GM21786 (cell line): ENCODE measurements at regions not wholly inside any gene's neighbourhood (a gene's known extent, or its start where the extent isn't known, plus 50 kb on each side); places are given as distances from the start of the nearest gene placed in this dataset.

Experiments
- ATAC-seq: cut with Tn5 transposase; IDR thresholded peaks from one replicate; pipeline ENCODE4 v1.9.1; 2021; ENCODE audit not compliant: unreplicated experiment

DNA sequence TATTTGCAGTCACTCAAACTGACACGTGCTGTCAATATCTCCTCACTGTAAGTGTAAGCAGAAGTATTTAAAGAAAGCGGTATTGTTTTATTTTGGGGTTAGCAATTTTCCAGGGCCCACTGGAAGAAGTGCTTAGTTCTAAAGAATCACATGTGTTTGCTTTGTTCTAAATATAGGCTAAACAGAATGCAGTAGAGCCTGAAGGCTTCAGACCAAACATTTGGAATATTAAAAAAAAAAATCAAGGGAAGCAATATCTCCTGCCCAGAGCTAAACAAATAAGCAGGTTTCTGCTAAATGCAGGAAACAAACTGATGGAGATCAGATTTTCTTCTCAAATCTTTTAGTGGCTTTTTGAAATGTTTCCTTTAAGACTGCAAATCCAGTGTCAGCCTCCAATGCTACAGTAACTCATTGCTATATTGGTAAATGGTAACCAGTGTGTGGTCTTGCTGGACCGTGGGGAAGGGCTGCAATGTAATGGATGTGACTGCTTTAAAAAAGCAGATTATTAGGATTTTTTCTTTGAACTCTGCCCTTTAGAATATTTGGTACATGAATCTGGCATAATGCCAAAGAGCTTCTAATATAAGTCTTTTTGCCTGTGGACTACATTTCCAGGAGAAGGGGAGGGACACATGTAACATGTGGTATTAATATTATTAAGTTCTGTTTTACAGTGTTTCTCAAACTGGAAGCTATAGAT lies 317.1 kb upstream of the FERMT1 start:
- no peak for ATAC-seq

- no peak for ATAC-seq
These were observed 311.3 kb upstream of the FERMT1 start for GRCh38 chr20:6434131-6434530.

GRCh38 chr20:6430381-6430780 lies 307.6 kb upstream of the FERMT1 start:
- no peak for ATAC-seq

GRCh38 chr20:6426287-6426891 lies 303.6 kb upstream of the FERMT1 start:
- ATAC-seq, result no peak

GRCh38 chr20:6421321-6422248 lies 298.8 kb upstream of the FERMT1 start:
- no peak for ATAC-seq

- no peak for ATAC-seq
These were observed 297.5 kb upstream of the FERMT1 start for GRCh38 chr20:6420336-6420735.

DNA sequence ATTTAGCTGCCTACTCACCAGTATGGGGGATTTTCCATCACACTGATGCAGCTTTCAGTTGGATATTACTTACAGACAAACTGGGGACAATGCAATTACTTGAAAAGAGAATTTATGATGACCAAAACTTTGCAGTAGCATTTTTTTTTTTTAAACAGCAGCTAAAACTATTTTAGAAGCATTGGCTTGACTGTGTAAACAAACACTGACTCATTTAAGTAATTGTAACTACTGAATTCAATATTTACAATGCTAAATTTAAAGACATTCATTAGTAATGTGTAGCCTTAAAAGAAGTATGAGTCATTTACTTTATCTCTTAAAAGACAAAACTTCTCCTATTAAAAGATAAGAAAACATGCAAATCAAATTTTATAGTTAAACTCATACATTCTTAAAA lies 295.9 kb upstream of the FERMT1 start:
- ATAC-seq, result no peak

- ATAC-seq, result no peak
These were observed 293.5 kb upstream of the FERMT1 start for GRCh38 chr20:6416371-6416770.

DNA sequence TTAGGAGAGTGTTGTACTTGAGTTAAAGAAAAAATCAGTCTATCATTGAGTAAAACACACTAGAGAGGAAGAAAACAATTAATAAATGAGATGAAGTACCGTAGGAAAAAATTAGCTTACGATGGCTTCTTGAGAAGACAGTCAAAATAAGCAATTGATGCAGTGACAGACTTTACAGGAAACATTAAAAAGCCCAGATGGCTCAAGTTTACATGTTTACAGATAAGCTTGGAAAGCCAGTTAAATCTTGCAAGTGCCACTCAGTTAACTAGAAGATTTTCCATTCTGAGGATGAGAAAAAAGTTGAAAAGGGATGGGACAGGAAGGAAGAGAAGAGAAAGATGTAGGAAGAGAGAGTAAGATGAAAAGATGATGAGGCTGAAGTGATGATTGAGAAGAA lies 288.8 kb upstream of the FERMT1 start:
- ATAC-seq, result no peak

GRCh38 chr20:6410721-6411120 lies 287.9 kb upstream of the FERMT1 start:
- no peak for ATAC-seq

- no peak for ATAC-seq
These were observed 284.3 kb upstream of the FERMT1 start for GRCh38 chr20:6407163-6407562.

GRCh38 chr20:6401893-6402557 lies 279.2 kb upstream of the FERMT1 start:
- no peak for ATAC-seq

- ATAC-seq, result no peak
These were observed 274.3 kb upstream of the FERMT1 start for GRCh38 chr20:6397115-6397514.

DNA sequence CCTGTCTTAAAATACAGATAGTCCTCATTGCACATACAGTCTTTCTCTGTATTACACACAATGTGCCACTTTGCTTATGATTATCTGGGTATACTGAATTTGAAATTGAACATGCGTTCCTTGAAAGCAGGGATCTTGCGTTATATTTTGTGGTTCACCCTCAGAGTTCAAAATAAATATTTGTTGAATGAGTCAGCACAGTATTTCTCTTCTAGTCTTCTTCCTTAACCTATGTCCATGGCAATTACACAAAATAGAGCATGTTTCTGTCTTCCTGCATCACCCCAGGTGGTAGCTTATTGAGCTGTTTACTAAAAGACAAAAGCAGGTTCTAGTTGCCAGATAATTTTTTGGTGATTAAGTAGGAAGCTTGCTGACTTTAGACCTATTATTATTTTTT lies 272.9 kb upstream of the FERMT1 start:
- no peak for ATAC-seq

DNA sequence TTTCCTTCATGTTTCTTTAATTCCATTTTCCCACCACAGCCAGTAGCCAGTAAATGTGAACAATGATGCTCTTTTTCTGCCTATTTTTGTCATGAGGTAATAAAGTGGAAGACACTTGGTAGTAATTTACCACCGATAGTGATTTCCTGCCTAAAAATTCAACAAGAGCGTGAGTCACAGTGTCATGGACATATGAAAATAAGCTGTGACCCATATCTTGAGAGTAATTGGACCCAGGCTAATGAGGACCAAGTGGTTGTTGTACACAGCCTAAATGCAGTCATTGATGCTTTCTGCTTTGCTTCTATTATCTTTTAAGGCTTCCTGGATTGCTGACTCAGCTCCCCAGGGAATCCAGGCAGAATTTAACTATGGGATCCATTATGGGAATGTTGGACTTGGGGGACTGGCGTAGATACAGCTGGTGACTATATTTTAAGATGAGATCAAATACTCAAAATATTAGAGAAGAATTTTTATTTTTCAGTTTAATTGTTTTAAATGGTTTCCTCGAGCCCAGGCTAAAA lies 265.9 kb upstream of the FERMT1 start:
- no peak for ATAC-seq

- ATAC-seq, result no peak
These were observed 262.2 kb upstream of the FERMT1 start for GRCh38 chr20:6384956-6385486.

DNA sequence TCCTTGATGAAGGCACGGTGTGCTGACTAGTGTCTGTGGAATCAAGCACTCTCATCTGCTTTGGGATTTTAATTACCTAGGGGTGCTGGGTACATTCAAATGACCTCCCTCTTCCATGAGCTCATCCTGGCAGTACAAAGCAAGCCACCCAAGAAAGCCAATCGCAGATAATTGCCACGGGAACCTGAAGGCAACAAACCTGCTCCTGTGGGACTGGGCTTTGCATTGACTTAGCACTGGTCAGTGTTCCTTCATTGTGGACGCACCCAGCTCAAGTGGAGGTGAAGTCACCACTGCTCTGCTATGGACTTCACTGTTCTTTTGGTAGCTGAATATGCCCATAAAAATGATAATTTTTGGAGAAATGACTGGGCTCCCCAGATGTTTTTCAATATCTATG lies 261.6 kb upstream of the FERMT1 start:
- ATAC-seq, result no peak

GRCh38 chr20:6381887-6382286 lies 259.1 kb upstream of the FERMT1 start:
- ATAC-seq, result no peak

DNA sequence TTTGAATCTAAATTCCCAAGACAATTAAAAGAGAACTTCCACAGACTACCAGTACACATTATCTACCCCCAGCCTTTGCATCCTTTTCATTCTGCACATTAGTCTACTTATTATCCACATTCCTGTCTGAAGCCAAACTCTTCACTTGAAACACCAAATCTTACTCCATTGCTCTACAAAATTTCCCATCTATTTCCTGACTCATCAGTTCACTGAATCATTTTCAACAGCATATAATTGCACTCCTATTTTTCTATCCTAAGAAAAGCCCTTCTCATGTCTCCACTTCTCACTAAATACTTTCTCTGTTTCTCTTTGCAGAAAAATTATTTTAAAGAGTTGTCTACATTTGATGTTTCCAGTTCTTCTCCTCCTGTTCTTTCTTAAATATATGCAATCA lies 239.4 kb upstream of the FERMT1 start:
- ATAC-seq, result no peak

DNA sequence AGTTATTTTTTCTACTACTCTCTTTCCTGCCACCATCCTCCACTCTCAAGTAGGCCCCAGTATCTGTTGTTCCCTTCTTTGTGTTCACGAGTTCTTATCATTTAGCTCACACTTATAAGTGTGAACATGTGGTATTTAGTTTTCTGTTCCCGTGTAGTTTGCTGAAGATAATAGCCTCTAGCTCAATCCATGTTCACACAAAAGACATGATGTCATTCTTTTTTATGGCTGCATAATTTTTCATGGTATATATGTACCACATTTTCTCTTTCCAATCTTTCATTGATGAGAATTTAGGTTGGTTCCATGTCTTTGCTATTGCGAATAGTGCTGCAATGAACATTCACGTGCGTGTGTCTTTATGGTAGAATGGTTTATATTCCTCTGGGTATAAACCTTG lies 237.9 kb upstream of the FERMT1 start:
- ATAC-seq, result no peak
